IMR-90 (cell line): ENCODE measurements at regions not wholly inside any gene's neighbourhood (a gene's known extent, or its start where the extent isn't known, plus 50 kb on each side); places are given as distances from the start of the nearest gene placed in this dataset.
A peak's percentile ranks its signal among the peaks of the same experiment; 100 is the strongest.

Experiments used
- ATAC-seq: fragments of 200-7000 bp; cut with Tn5 transposase; 2 replicates; pipeline ENCODE4 v1.9.1; 2020; ENCODE audit warnings: low read depth, mild to moderate bottlenecking, moderate library complexity
- BruUV-seq: library from RNA; stranded (reverse); fragments of 400-500 nt; replicated peaks from 2 replicates; lab custom pipeline; 2021; lab: Mats Ljungman, UMichigan
- CTCF ChIA-PET: fragments of 300-600 bp; formaldehyde crosslinking; extraction: SDS; loops from one replicate; lab custom pipeline; 2021; ENCODE audit warnings: antibody characterized with exemption; lab: Yijun Ruan, JAX
- POLR2A ChIA-PET: fragments of 300-600 bp; sonication (Branson Sonifier 250); formaldehyde crosslinking; loops from one replicate; lab custom pipeline; 2022; ENCODE audit warnings: antibody characterized with exemption; ENCODE audit not compliant: unreplicated experiment; lab: Charles Lee
- DNase-seq: peaks from one replicate; pipeline ENCODE4 v3.0.0; 2013
- H2AFZ ChIP-seq: replicated peaks from 2 replicates; pipeline ENCODE3; 2013; ENCODE audit warnings: low read length, mild to moderate bottlenecking; ENCODE audit not compliant: poor library complexity
- H2AK5ac ChIP-seq: 2 replicates; pipeline ENCODE4 v1.6.1; 2013; ENCODE audit warnings: low read depth, low read length, inconsistent platforms
- H2AK9ac ChIP-seq: replicated peaks from 2 replicates; pipeline ENCODE3; 2013; ENCODE audit warnings: mild to moderate bottlenecking, low read depth, low read length, moderate library complexity; ENCODE audit not compliant: poor library complexity
- H2BK120ac ChIP-seq: 2 replicates; pipeline ENCODE4 v1.6.1; 2013; ENCODE audit warnings: low read depth, low read length, inconsistent platforms
- H2BK15ac ChIP-seq: 3 replicates; pipeline ENCODE4 v1.6.1; 2013; ENCODE audit warnings: low read depth, low read length, inconsistent platforms
- H2BK20ac ChIP-seq: 2 replicates; pipeline ENCODE4 v1.6.1; 2013; ENCODE audit warnings: low read depth, mild to moderate bottlenecking, inconsistent platforms, low read length, moderate library complexity
- H2BK5ac ChIP-seq: 2 replicates; pipeline ENCODE4 v1.6.1; 2013; ENCODE audit warnings: mild to moderate bottlenecking, low read depth, low read length, inconsistent platforms; ENCODE audit not compliant: poor library complexity, severe bottlenecking
- H3K14ac ChIP-seq: replicated peaks from 2 replicates; pipeline ENCODE4 v1.6.1; 2013; ENCODE audit warnings: low read depth, low read length, inconsistent platforms
- H3K18ac ChIP-seq: 2 replicates; pipeline ENCODE4 v1.6.1; 2013; ENCODE audit warnings: low read depth, low read length, control low read depth
- H3K23ac ChIP-seq: 2 replicates; pipeline ENCODE4 v1.6.1; 2013; ENCODE audit warnings: low read depth, low read length, inconsistent platforms
- H3K27ac ChIP-seq: 2 replicates; pipeline ENCODE4 v1.5.1; 2013; ENCODE audit warnings: mild to moderate bottlenecking, control low read depth, low read length; ENCODE audit not compliant: insufficient read depth
- H3K27me3 ChIP-seq: 2 replicates; pipeline ENCODE4 v1.6.1; 2013; ENCODE audit warnings: low read length; ENCODE audit not compliant: control insufficient read depth, insufficient read depth
- H3K36me3 ChIP-seq: 2 replicates; pipeline ENCODE4 v1.6.1; 2013; ENCODE audit warnings: low read length, mixed read lengths; ENCODE audit not compliant: control insufficient read depth, insufficient read depth
- H3K4ac ChIP-seq: 2 replicates; pipeline ENCODE4 v1.6.1; 2013; ENCODE audit warnings: low read depth, low read length, inconsistent platforms
- H3K4me1 ChIP-seq: 2 replicates; pipeline ENCODE4 v1.6.1; 2013; ENCODE audit warnings: low read length, mixed read lengths; ENCODE audit not compliant: control insufficient read depth, insufficient read depth
- H3K4me2 ChIP-seq: 2 replicates; pipeline ENCODE4 v1.6.1; 2013; ENCODE audit warnings: low read depth, mild to moderate bottlenecking, control low read depth, low read length, moderate library complexity
- H3K4me3 ChIP-seq: 2 replicates; pipeline ENCODE4 v1.5.1; 2013; ENCODE audit warnings: low read depth, mild to moderate bottlenecking, control low read depth, low read length, moderate library complexity; ENCODE audit not compliant: insufficient read depth
- H3K56ac ChIP-seq: 2 replicates; pipeline ENCODE4 v1.6.1; 2013; ENCODE audit warnings: low read length, inconsistent platforms; ENCODE audit not compliant: insufficient read depth; ENCODE audit errors: extremely low read depth
- H3K79me1 ChIP-seq, 2 experiments: 2 replicates each; pipeline ENCODE4 v1.6.1; 2013; ENCODE audit warnings: low read length in 2 of 2, inconsistent platforms in 1 of 2, low read depth in 1 of 2
- H3K9ac ChIP-seq: 2 replicates; pipeline ENCODE4 v1.6.1; 2013; ENCODE audit warnings: low read depth, low read length, control low read depth
- H3K9me1 ChIP-seq: 2 replicates; pipeline ENCODE4 v1.6.1; 2013; ENCODE audit warnings: low read length, inconsistent platforms; ENCODE audit not compliant: insufficient read depth
- H3K9me3 ChIP-seq: 2 replicates; pipeline ENCODE4 v1.6.1; 2013; ENCODE audit warnings: low read length; ENCODE audit not compliant: control insufficient read depth, insufficient read depth
- H4K20me1 ChIP-seq: 2 replicates; pipeline ENCODE4 v1.6.1; 2013; ENCODE audit warnings: low read length, inconsistent platforms; ENCODE audit not compliant: insufficient read depth
- H4K5ac ChIP-seq: 2 replicates; pipeline ENCODE4 v1.6.1; 2013; ENCODE audit warnings: mild to moderate bottlenecking, low read depth, low read length, control low read depth
- H4K8ac ChIP-seq, 2 experiments: 2 replicates each; pipeline ENCODE4 v1.6.1; 2013; ENCODE audit warnings: low read depth in 2 of 2, low read length in 2 of 2, control low read depth in 1 of 2, inconsistent platforms in 1 of 2
- H4K91ac ChIP-seq: 2 replicates; pipeline ENCODE4 v1.6.1; 2013; ENCODE audit warnings: low read depth, low read length, inconsistent platforms; ENCODE audit not compliant: insufficient read depth
- BHLHE40 ChIP-seq: fragments of 150-350 bp; IDR thresholded peaks from 2 replicates; pipeline ENCODE4 v1.6.1; 2016; ENCODE audit warnings: mild to moderate bottlenecking, low read depth, low read length
- CEBPB ChIP-seq: IDR thresholded peaks from 2 replicates; pipeline ENCODE4 v1.6.1; 2012; ENCODE audit warnings: low read depth, low read length, improper control_type of control experiment
- FOS ChIP-seq: fragments of 150-350 bp; IDR thresholded peaks from 2 replicates; pipeline ENCODE4 v1.6.1; 2016; ENCODE audit warnings: low read depth, low read length
- MAFK ChIP-seq: IDR thresholded peaks from 2 replicates; pipeline ENCODE4 v1.6.1; 2012; ENCODE audit warnings: low read depth, low read length, improper control_type of control experiment
- MAZ ChIP-seq: IDR thresholded peaks from 2 replicates; pipeline ENCODE4 v1.6.1; 2012; ENCODE audit warnings: low read depth, mild to moderate bottlenecking, low read length, improper control_type of control experiment, moderate library complexity, borderline replicate concordance
- MXI1 ChIP-seq: IDR thresholded peaks from 2 replicates; pipeline ENCODE4 v1.6.1; 2012; ENCODE audit warnings: low read depth, mild to moderate bottlenecking, low read length, moderate library complexity, borderline replicate concordance
- NFE2L2 ChIP-seq: fragments of 150-350 bp; IDR thresholded peaks from 2 replicates; pipeline ENCODE4 v1.6.1; 2016; ENCODE audit warnings: low read depth, mild to moderate bottlenecking, low read length
- POLR2A ChIP-seq: IDR thresholded peaks from 2 replicates; pipeline ENCODE4 v1.6.1; 2012; ENCODE audit warnings: mild to moderate bottlenecking, low read depth, low read length
- RAD21 ChIP-seq: IDR thresholded peaks from 2 replicates; pipeline ENCODE4 v1.6.1; 2012; ENCODE audit warnings: low read length, improper control_type of control experiment
- RCOR1 ChIP-seq: IDR thresholded peaks from 2 replicates; pipeline ENCODE4 v1.6.1; 2012; ENCODE audit warnings: mild to moderate bottlenecking, low read length, improper control_type of control experiment; ENCODE audit not compliant: insufficient replicate concordance
- RFX5 ChIP-seq: IDR thresholded peaks from 2 replicates; pipeline ENCODE4 v1.8.0; 2012; ENCODE audit warnings: low read depth, mild to moderate bottlenecking, low read length, moderate library complexity
- SMC3 ChIP-seq: fragments of 150-350 bp; IDR thresholded peaks from 2 replicates; pipeline ENCODE4 v1.6.1; 2016; ENCODE audit warnings: low read depth, mild to moderate bottlenecking, antibody characterized with exemption, low read length, moderate library complexity
- WGBS, 2 experiments: methylation state at CpG; one replicate each; pipeline versions ENCODE4 v1.1.5 to v1.1.7; 2013; ENCODE audit warnings: missing lambda C conversion rate in 2 of 2; ENCODE audit not compliant: insufficient read length in 1 of 2; ENCODE audit errors: extremely low coverage in 2 of 2; 5-methylcytosine and 5-hydroxymethylcytosine counted together
- dilution Hi-C: fragments of 300-500 bp; cut with HindIII; formaldehyde crosslinking; loops from one replicate; pipeline ENCODE4 v1.14.3; 2018; ENCODE audit warnings: low sequenced_read_pairs; ENCODE audit not compliant: unreplicated experiment
- in situ Hi-C: fragments of 300-500 bp; cut with MboI; formaldehyde crosslinking; loops from 3 replicates; pipeline ENCODE4 v1.14.3; 2019; ENCODE audit warnings: low sequenced_read_pairs, inconsistent platforms, mixed read lengths
- intact Hi-C: fragments of 100-400 bp; cut with micrococcal nuclease; formaldehyde crosslinking; loops from 2 replicates; pipeline ENCODE4 v1.10.0; 2022
- TF ChIP-seq, protein P1 (sequence below): fragments of 150-350 bp; IDR thresholded peaks from 2 replicates; pipeline ENCODE4 v1.6.1; 2017; ENCODE audit warnings: mild to moderate bottlenecking, antibody characterized with exemption, low read length, low read depth
- TF ChIP-seq, protein P2 (sequence below): fragments of 150-350 bp; IDR thresholded peaks from 2 replicates; pipeline ENCODE4 v1.6.1; 2016; ENCODE audit warnings: low read depth, mild to moderate bottlenecking, low read length, moderate library complexity, borderline replicate concordance
- TF ChIP-seq, protein P3 (sequence below): conservative IDR thresholded peaks from 2 replicates; pipeline ENCODE4 v1.5.1; 2012; ENCODE audit warnings: mild to moderate bottlenecking, low read depth, low read length, improper control_type of control experiment

DNA sequence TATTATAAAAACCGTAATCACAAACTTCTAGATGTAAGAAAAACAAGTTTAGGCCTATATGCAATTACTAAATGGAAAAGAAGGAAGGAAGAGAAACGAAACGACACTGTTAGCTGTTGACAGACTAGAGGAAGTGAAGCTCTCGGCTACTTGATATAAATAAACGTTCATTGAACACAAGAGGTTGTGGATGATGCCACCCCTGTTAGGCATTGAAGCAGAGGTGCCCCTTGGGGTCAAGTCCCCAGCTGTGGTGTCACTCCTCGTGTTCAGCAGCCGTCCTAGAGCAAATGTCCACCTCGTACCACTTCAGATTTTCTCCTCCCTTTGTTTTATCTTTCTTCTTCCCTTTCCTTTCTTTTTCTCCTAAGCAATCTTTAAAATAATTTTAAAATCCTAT, 146.5 kb upstream of the UBE2E1 start:
- no CpG with 5 or more reads among the region's 8 CpGs for WGBS, 2 experiments

More for the DNA sequence above, 146.5 kb upstream of the UBE2E1 start:
- H3K9ac ChIP-seq, result no peak overlapping the region
- no peak overlapping the region for H2BK5ac ChIP-seq
- H4K8ac ChIP-seq, result no peak overlapping the region
- DNase-seq (no peak), ATAC-seq (no peak)
- H3K56ac ChIP-seq, result no peak overlapping the region
- H3K4ac ChIP-seq, result no peak overlapping the region
- no peak overlapping the region for H3K23ac ChIP-seq
- intact Hi-C loops (no loop called here), dilution Hi-C loops (no loop called here), in situ Hi-C loops (no loop called here)
- POLR2A ChIA-PET, result interaction anchor here (1.8 kb wide), 1 partner anchor 258 kb away, joined by 4 read pairs; the partner anchor contains the start of genes NKIRAS1 and RPL15
- H4K91ac ChIP-seq, result no peak overlapping the region
- H4K5ac ChIP-seq, result peak overlapping the region; percentile 73
- H3K18ac ChIP-seq, result no peak overlapping the region; the same call in 1 of the 2 replicates
- CTCF ChIA-PET, result interaction anchor here (0.6 kb wide), 1 partner anchor 448 kb away, joined by 5 read pairs; no protein-coding TSS in a partner anchor
- TF ChIP-seq CEBPB, result no peak
- no peak for TF ChIP-seq MXI1
- TF ChIP-seq, protein P1, sequence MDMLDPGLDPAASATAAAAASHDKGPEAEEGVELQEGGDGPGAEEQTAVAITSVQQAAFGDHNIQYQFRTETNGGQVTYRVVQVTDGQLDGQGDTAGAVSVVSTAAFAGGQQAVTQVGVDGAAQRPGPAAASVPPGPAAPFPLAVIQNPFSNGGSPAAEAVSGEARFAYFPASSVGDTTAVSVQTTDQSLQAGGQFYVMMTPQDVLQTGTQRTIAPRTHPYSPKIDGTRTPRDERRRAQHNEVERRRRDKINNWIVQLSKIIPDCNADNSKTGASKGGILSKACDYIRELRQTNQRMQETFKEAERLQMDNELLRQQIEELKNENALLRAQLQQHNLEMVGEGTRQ, result no peak
- TF ChIP-seq RFX5, result no peak
- TF ChIP-seq FOS, result no peak
- TF ChIP-seq, protein P2, sequence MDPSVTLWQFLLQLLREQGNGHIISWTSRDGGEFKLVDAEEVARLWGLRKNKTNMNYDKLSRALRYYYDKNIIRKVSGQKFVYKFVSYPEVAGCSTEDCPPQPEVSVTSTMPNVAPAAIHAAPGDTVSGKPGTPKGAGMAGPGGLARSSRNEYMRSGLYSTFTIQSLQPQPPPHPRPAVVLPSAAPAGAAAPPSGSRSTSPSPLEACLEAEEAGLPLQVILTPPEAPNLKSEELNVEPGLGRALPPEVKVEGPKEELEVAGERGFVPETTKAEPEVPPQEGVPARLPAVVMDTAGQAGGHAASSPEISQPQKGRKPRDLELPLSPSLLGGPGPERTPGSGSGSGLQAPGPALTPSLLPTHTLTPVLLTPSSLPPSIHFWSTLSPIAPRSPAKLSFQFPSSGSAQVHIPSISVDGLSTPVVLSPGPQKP, result no peak
- TF ChIP-seq BHLHE40, result no peak
- TF ChIP-seq MAZ, result no peak
- TF ChIP-seq NFE2L2, result no peak
- no peak for TF ChIP-seq RCOR1
- TF ChIP-seq, protein P3, sequence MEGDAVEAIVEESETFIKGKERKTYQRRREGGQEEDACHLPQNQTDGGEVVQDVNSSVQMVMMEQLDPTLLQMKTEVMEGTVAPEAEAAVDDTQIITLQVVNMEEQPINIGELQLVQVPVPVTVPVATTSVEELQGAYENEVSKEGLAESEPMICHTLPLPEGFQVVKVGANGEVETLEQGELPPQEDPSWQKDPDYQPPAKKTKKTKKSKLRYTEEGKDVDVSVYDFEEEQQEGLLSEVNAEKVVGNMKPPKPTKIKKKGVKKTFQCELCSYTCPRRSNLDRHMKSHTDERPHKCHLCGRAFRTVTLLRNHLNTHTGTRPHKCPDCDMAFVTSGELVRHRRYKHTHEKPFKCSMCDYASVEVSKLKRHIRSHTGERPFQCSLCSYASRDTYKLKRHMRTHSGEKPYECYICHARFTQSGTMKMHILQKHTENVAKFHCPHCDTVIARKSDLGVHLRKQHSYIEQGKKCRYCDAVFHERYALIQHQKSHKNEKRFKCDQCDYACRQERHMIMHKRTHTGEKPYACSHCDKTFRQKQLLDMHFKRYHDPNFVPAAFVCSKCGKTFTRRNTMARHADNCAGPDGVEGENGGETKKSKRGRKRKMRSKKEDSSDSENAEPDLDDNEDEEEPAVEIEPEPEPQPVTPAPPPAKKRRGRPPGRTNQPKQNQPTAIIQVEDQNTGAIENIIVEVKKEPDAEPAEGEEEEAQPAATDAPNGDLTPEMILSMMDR, result no peak
- no peak for TF ChIP-seq POLR2A
- TF ChIP-seq MAFK, result no peak
- no peak for TF ChIP-seq RAD21
- TF ChIP-seq SMC3, result no peak
- H2BK120ac ChIP-seq, result no peak overlapping the region
- H3K4me2 ChIP-seq, result no peak overlapping the region
- H2AK5ac ChIP-seq, result peak overlapping the region; percentile 48; the same call in 1 of the 2 replicates
- no peak overlapping the region for H2AK9ac ChIP-seq
- no peaks in the 10 kb centered on the region for H4K20me1 ChIP-seq
- peaks cover 4% of the 10 kb centered on the region; the same call in 1 of the 2 replicates for H3K9me3 ChIP-seq
- H3K79me1 ChIP-seq, result no peaks in the 10 kb centered on the region
- no peaks in the 10 kb centered on the region for H3K36me3 ChIP-seq
- peaks cover 2% of the 10 kb centered on the region; the same call in 1 of the 2 replicates for H3K4me1 ChIP-seq
- H3K27ac ChIP-seq, result no peak overlapping the region
- no peak overlapping the region for H2BK15ac ChIP-seq
- BruUV-seq, result no TSS peak
- H3K4me3 ChIP-seq, result no peak overlapping the region
- no peak overlapping the region for H2BK20ac ChIP-seq
- no peak overlapping the region for H3K14ac ChIP-seq
- peaks cover 1% of the 10 kb centered on the region; the same call in 1 of the 2 replicates for H3K27me3 ChIP-seq
- no peak overlapping the region for H2AFZ ChIP-seq
- peaks cover 3% of the 10 kb centered on the region; the same call in 1 of the 2 replicates for H3K9me1 ChIP-seq
